H9 (cell line): ENCODE measurements at regions not wholly inside any gene's neighbourhood (a gene's known extent, or its start where the extent isn't known, plus 50 kb on each side); places are given as distances from the start of the nearest gene placed in this dataset.

Source experiments
- DNase-seq: peaks from one replicate; pipeline ENCODE4 v3.0.0-alpha.2; 2017
- H2AFZ ChIP-seq: one replicate; pipeline ENCODE4 v1.6.1; 2013; ENCODE audit warnings: mild to moderate bottlenecking, low read length, control low read depth, moderate library complexity
- H2AK5ac ChIP-seq: 2 replicates; pipeline ENCODE4 v1.6.1; 2013; ENCODE audit warnings: low read length, control low read depth, mixed read lengths; ENCODE audit not compliant: insufficient read length
- H2BK120ac ChIP-seq: one replicate; pipeline ENCODE4 v1.6.1; 2013; ENCODE audit warnings: low read depth, mild to moderate bottlenecking, low read length, control low read depth, inconsistent platforms; ENCODE audit not compliant: poor library complexity, severe bottlenecking
- H2BK12ac ChIP-seq: 2 replicates; pipeline ENCODE4 v1.6.1; 2013; ENCODE audit warnings: low read length, control low read depth, mixed read lengths, low read depth; ENCODE audit not compliant: insufficient read length
- H2BK15ac ChIP-seq: 2 replicates; pipeline ENCODE4 v1.6.1; 2013; ENCODE audit warnings: low read depth, low read length, control low read depth
- H2BK20ac ChIP-seq: one replicate; pipeline ENCODE4 v1.6.1; 2013; ENCODE audit warnings: low read depth, mild to moderate bottlenecking, low read length, control low read depth, inconsistent platforms; ENCODE audit not compliant: poor library complexity, severe bottlenecking
- H2BK5ac ChIP-seq: 2 replicates; pipeline ENCODE4 v1.6.1; 2013; ENCODE audit warnings: low read length, control low read depth, mixed read lengths; ENCODE audit not compliant: insufficient read length
- H3K14ac ChIP-seq: 2 replicates; pipeline ENCODE4 v1.6.1; 2013; ENCODE audit warnings: low read length, control low read depth; ENCODE audit not compliant: insufficient read depth
- H3K18ac ChIP-seq: 2 replicates; pipeline ENCODE4 v1.6.1; 2013; ENCODE audit warnings: low read depth, mild to moderate bottlenecking, mixed read lengths, low read length, control low read depth; ENCODE audit not compliant: insufficient read length
- H3K23ac ChIP-seq: 2 replicates; pipeline ENCODE4 v1.6.1; 2013; ENCODE audit warnings: low read length, control low read depth, mixed read lengths, low read depth; ENCODE audit not compliant: insufficient read length
- H3K23me2 ChIP-seq: 2 replicates; pipeline ENCODE4 v1.6.1; 2013; ENCODE audit warnings: low read depth, mild to moderate bottlenecking, mixed read lengths, low read length, control low read depth; ENCODE audit not compliant: insufficient read length, poor library complexity, severe bottlenecking
- H3K27ac ChIP-seq: 2 replicates; pipeline ENCODE4 v1.5.1; 2013; ENCODE audit warnings: low read length, control low read depth, mixed read lengths, low read depth; ENCODE audit not compliant: insufficient read length
- H3K27me3 ChIP-seq: 2 replicates; pipeline ENCODE4 v1.6.1; 2013; ENCODE audit warnings: low read length, control low read depth, inconsistent platforms; ENCODE audit not compliant: insufficient read depth
- H3K4ac ChIP-seq: 2 replicates; pipeline ENCODE4 v1.6.1; 2013; ENCODE audit warnings: low read depth, mild to moderate bottlenecking, control low read depth, inconsistent platforms, low read length, moderate library complexity
- H3K4me1 ChIP-seq: 2 replicates; pipeline ENCODE4 v1.6.1; 2013; ENCODE audit warnings: low read length, control low read depth, inconsistent platforms; ENCODE audit not compliant: insufficient read depth
- H3K4me2 ChIP-seq: 2 replicates; pipeline ENCODE4 v1.6.1; 2013; ENCODE audit warnings: low read length, control low read depth, mixed read lengths; ENCODE audit not compliant: insufficient read length, insufficient read depth
- H3K56ac ChIP-seq: 2 replicates; pipeline ENCODE4 v1.6.1; 2013; ENCODE audit warnings: low read depth, mild to moderate bottlenecking, mixed read lengths, low read length, control low read depth; ENCODE audit not compliant: insufficient read length
- H3K79me1 ChIP-seq: 2 replicates; pipeline ENCODE4 v1.6.1; 2013; ENCODE audit warnings: low read depth, mild to moderate bottlenecking, moderate library complexity, low read length, control low read depth, inconsistent platforms; ENCODE audit not compliant: insufficient read depth, poor library complexity, severe bottlenecking
- H3K79me2 ChIP-seq: 2 replicates; pipeline ENCODE4 v1.6.1; 2013; ENCODE audit warnings: low read length, control low read depth, inconsistent platforms; ENCODE audit not compliant: insufficient read depth
- H3K9ac ChIP-seq: 2 replicates; pipeline ENCODE4 v1.6.1; 2013; ENCODE audit warnings: low read length, control low read depth, mixed read lengths; ENCODE audit not compliant: insufficient read length; ENCODE audit errors: extremely low read depth
- H3K9me3 ChIP-seq: one replicate; pipeline ENCODE4 v1.6.1; 2013; ENCODE audit warnings: low read depth, low read length, inconsistent platforms; ENCODE audit not compliant: control insufficient read depth
- H3T11ph ChIP-seq: one replicate; pipeline ENCODE4 v1.6.1; 2013; ENCODE audit warnings: mild to moderate bottlenecking, low read length, control low read depth, inconsistent platforms
- H4K20me1 ChIP-seq: one replicate; pipeline ENCODE4 v1.6.1; 2013; ENCODE audit not compliant: control insufficient read depth, insufficient read length, insufficient read depth
- H4K5ac ChIP-seq: 2 replicates; pipeline ENCODE4 v1.6.1; 2013; ENCODE audit warnings: low read depth, mild to moderate bottlenecking, mixed read lengths, low read length, control low read depth; ENCODE audit not compliant: insufficient read length
- H4K8ac ChIP-seq: replicated peaks from 2 replicates; pipeline ENCODE4 v1.6.1; 2013; ENCODE audit warnings: low read length, control low read depth, mixed read lengths, low read depth; ENCODE audit not compliant: insufficient read length
- H4K91ac ChIP-seq: 2 replicates; pipeline ENCODE4 v1.6.1; 2013; ENCODE audit warnings: low read depth, mild to moderate bottlenecking, moderate library complexity, mixed read lengths, low read length, control low read depth; ENCODE audit not compliant: insufficient read length
- H3K27ac Mint-ChIP-seq, 3 experiments: 2 replicates in 2 of 3; 3 replicates in 1 of 3; pipeline ENCODE4 v1.8.0; 2020 to 2021; ENCODE audit warnings: mixed read lengths in 3 of 3, mild to moderate bottlenecking in 1 of 3, moderate library complexity in 1 of 3
- H3K27me3 Mint-ChIP-seq: 2 replicates; pipeline ENCODE4 v1.8.0; 2021; ENCODE audit warnings: low read depth, mild to moderate bottlenecking, moderate library complexity, mixed read lengths
- H3K36me3 Mint-ChIP-seq, 3 experiments: 2 replicates in 2 of 3; 3 replicates in 1 of 3; pipeline ENCODE4 v1.8.0; 2020 to 2021; ENCODE audit warnings: low read depth in 3 of 3, mixed read lengths in 3 of 3; ENCODE audit not compliant: insufficient read depth in 1 of 3
- H3K4me1 Mint-ChIP-seq, 2 experiments: 2 replicates each; pipeline ENCODE4 v1.8.0; 2020; ENCODE audit warnings: mixed read lengths in 2 of 2
- H3K4me3 Mint-ChIP-seq, 2 experiments: 2 replicates in 1 of 2; 3 replicates in 1 of 2; pipeline ENCODE4 v1.8.0; 2020 to 2021; ENCODE audit warnings: mild to moderate bottlenecking in 2 of 2, mixed read lengths in 2 of 2, moderate library complexity in 1 of 2
- H3K9me3 Mint-ChIP-seq, 2 experiments: 2 replicates in 1 of 2; 3 replicates in 1 of 2; pipeline ENCODE4 v1.8.0; 2020; ENCODE audit warnings: mild to moderate bottlenecking in 2 of 2, mixed read lengths in 2 of 2, moderate library complexity in 1 of 2
- CTCF ChIP-seq: fragments of 200-600 bp; sonication (generic); conservative IDR thresholded peaks from 3 replicates; pipeline ENCODE4 v1.8.0; 2021; ENCODE audit warnings: antibody characterized with exemption, mild to moderate bottlenecking
- WGBS: extraction: QIAGEN DNeasy Blood & Tissue Kit; methylation state at CpG from one replicate; pipeline ENCODE4 v1.1.7; 2013; ENCODE audit warnings: missing lambda C conversion rate, low lambda C conversion rate, mixed read lengths; ENCODE audit not compliant: insufficient read length; ENCODE audit errors: extremely low coverage; 5-methylcytosine and 5-hydroxymethylcytosine counted together

- no peaks in the 10 kb centered on the region for H3K79me1 ChIP-seq
- H4K91ac ChIP-seq: no peak overlapping the region
- H4K20me1 ChIP-seq: no peaks in the 10 kb centered on the region
- WGBS: no CpG with 5 or more reads among the region's 6 CpGs
- TF ChIP-seq CTCF: peak; percentile 33
- no peaks in the 10 kb centered on the region for H3K27me3 ChIP-seq
- H3K9ac ChIP-seq: no peak overlapping the region
- Mint-ChIP-seq H3K27ac (no peak overlapping the region), H3K36me3 (peaks cover 0 to 6% (median 0%) of the 10 kb centered on the region in 3 experiments; a peak in 3 of 7 replicates), H3K9me3 (peaks cover 4 to 6% of the 10 kb centered on the region in 2 experiments; a peak in 2 of 5 replicates), H3K4me3 (peak overlapping the region in 1 of 2 experiments; percentile 23; a peak in 3 of 5 replicates), H3K4me1 (peaks cover 30 to 32% of the 10 kb centered on the region in 2 experiments), H3K27me3 (peaks cover 35% of the 10 kb centered on the region)
- no peak overlapping the region for H3K18ac ChIP-seq
- DNase-seq: peak; percentile 74
- H2AK5ac ChIP-seq: no peak overlapping the region
- H3K4ac ChIP-seq: no peak overlapping the region
- H3K9me3 ChIP-seq: no peaks in the 10 kb centered on the region
- no peak overlapping the region for H3T11ph ChIP-seq
- H3K23me2 ChIP-seq: no peaks in the 10 kb centered on the region
- H3K56ac ChIP-seq: no peak overlapping the region
- no peak overlapping the region for H3K23ac ChIP-seq
- H2BK15ac ChIP-seq: no peak overlapping the region
- no peak overlapping the region for H2AFZ ChIP-seq
- H2BK5ac ChIP-seq: no peak overlapping the region
- H4K8ac ChIP-seq: no peak overlapping the region
- H4K5ac ChIP-seq: no peak overlapping the region
- H2BK120ac ChIP-seq: no peak overlapping the region
- no peaks in the 10 kb centered on the region; the same call in 1 of the 2 replicates for H3K4me1 ChIP-seq
- no peak overlapping the region for H2BK12ac ChIP-seq
- no peak overlapping the region for H3K14ac ChIP-seq
- H3K4me2 ChIP-seq: no peak overlapping the region
- H3K79me2 ChIP-seq: no peaks in the 10 kb centered on the region
- H2BK20ac ChIP-seq: no peak overlapping the region
- no peak overlapping the region for H3K27ac ChIP-seq
Observed at GRCh38 chr7:35366167-35367155, 112.6 kb upstream of the TBX20 start.
